Neural cell (in vitro differentiated cells): ENCODE measurements at regions not wholly inside any gene's neighbourhood (a gene's known extent, or its start where the extent isn't known, plus 50 kb on each side); places are given as distances from the start of the nearest gene placed in this dataset.

Source experiments
- CTCF ChIP-seq: fragments of 450-650 bp; IDR thresholded peaks from 2 replicates; pipeline ENCODE4 v1.5.1; 2014; ENCODE audit warnings: antibody characterized with exemption, mild to moderate bottlenecking, moderate library complexity; ENCODE audit not compliant: poor library complexity, severe bottlenecking
- EP300 ChIP-seq: fragments of 450-650 bp; conservative IDR thresholded peaks from 2 replicates; pipeline ENCODE4 v1.6.1; 2014; ENCODE audit warnings: antibody characterized with exemption, mild to moderate bottlenecking, moderate library complexity; ENCODE audit not compliant: poor library complexity, severe bottlenecking
- POLR2AphosphoS5 ChIP-seq: IDR thresholded peaks from 2 replicates; pipeline ENCODE4 v1.6.1; 2012

- TF ChIP-seq CTCF (no peak), EP300 (no peak), POLR2AphosphoS5 (no peak)
Observed at GRCh38 chrX:117511379-117511778, 605.2 kb downstream of the KLHL13 start.
